Transverse colon (tissue), 4 donors: ENCODE measurements at regions not wholly inside any gene's neighbourhood (a gene's known extent, or its start where the extent isn't known, plus 50 kb on each side); places are given as distances from the start of the nearest gene placed in this dataset.

ENCODE experiments used
- CTCF ChIP-seq, 5 experiments: fragments of 200-600 bp in 3 of 5; fragments of 450-650 bp in 2 of 5; sonication (generic) in 3 of 5; IDR thresholded peaks; 1 replicate in 2 of 5; 2 replicates in 3 of 5; pipeline ENCODE4 v1.5.1; 2016 to 2017; ENCODE audit warnings: antibody characterized with exemption in 5 of 5, inconsistent platforms in 3 of 5, mild to moderate bottlenecking in 2 of 5, moderate library complexity in 1 of 5
- POLR2A ChIP-seq: fragments of 450-650 bp; IDR thresholded peaks from one replicate; pipeline ENCODE4 v1.6.1; 2016; ENCODE audit warnings: antibody characterized with exemption, mild to moderate bottlenecking, moderate library complexity
- POLR2AphosphoS5 ChIP-seq, 3 donors: sonication (generic); formaldehyde crosslinking; IDR thresholded peaks; one replicate each; pipeline ENCODE4 v1.6.1; 2016; ENCODE audit warnings: antibody characterized with exemption in 3 of 3

GRCh38 chr11:90589735-90590134 is 366.9 kb upstream of the CHORDC1 start:
- TF ChIP-seq CTCF (IDR thresholded peaks at IDR 0.05) (no peak), POLR2A (no peak), POLR2AphosphoS5 (IDR thresholded peaks at IDR 0.05) (no peak)
